ENCODE measurements at regions not wholly inside any gene's neighbourhood (a gene's known extent, or its start where the extent isn't known, plus 50 kb on each side); places are given as distances from the start of the nearest gene placed in this dataset.
"Not testable (repeated sequence)": the region's sequence is repeated elsewhere in the genome, so short reads cannot be mapped to it uniquely, and the experiment has no call there.

GRCh38 chr14:105669646-105670045 lies 143.3 kb downstream of the TMEM121 start:
- TF ChIP-seq CTCF, POLR2A (IDR thresholded peaks at IDR 0.05): not testable (repeated sequence)
